HG03060 (cell line): ENCODE measurements at regions not wholly inside any gene's neighbourhood (a gene's known extent, or its start where the extent isn't known, plus 50 kb on each side); places are given as distances from the start of the nearest gene placed in this dataset.

ENCODE experiments used
- ATAC-seq: cut with Tn5 transposase; IDR thresholded peaks from one replicate; pipeline ENCODE4 v1.9.1; 2021; ENCODE audit warnings: low read depth, moderate number of reproducible peaks; ENCODE audit not compliant: unreplicated experiment

DNA sequence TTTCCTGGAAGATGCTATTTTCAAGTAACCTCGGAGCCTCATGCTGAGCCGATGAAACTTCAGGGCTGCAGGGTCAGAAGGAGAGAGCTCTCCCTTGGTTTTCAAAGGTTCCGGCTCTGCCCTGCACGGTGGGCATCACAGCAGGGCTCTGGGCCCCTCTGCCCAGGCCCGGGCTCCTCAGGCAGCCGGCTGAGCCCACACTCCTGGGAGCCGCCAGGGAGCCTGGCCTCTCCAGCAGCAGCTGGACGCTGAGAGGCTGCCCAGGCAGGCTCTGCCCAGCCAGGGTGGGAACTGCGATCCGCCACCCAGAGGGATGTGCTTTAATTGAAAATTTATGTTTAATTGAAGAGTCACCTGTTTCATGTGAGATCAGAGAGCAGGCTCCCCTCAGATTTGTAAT is 97.5 kb upstream of the MGMT start:
- no peak for ATAC-seq

DNA sequence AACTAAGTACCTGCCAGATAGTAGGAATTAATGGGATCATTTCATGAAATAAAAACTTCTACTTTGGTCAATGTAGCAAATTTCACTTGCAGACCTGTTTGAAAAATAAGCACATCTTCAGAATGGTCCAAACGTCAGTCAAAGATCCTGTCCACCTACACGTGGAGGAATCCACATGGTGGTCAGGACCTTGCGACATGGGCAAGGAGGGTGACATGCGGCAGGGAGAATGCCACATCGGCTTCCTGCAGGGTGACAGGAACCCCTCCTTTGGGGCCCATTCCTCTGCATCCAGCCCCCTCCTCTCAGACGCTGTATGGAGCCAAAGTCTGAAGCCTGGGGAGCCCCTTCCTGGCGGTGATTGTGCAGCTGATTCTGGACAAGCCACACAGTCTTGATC is 95.5 kb upstream of the MGMT start:
- ATAC-seq, result no peak

DNA sequence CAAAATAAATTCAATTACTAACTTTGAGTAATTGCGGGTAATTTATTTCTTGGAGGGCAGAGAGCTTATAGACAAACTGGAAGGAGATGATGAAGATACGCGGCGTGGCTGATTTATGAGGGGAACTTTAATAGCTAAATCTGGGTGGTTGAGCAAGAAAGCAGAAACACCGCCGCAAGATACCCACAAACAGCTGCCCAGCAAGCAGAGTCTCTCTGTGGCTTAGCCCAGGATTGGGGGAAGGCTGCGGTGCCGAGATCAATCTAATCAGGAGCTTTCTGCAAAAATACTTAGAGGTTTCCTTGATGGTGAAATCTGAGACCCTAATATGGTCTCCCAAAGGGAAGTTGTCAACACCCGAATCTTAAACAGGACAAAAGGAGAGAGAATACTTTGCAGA is 94.9 kb upstream of the MGMT start:
- no peak for ATAC-seq

GRCh38 chr10:129373231-129373630 is 93.8 kb upstream of the MGMT start:
- no peak for ATAC-seq

GRCh38 chr10:129373718-129374117 is 93.3 kb upstream of the MGMT start:
- no peak for ATAC-seq

DNA sequence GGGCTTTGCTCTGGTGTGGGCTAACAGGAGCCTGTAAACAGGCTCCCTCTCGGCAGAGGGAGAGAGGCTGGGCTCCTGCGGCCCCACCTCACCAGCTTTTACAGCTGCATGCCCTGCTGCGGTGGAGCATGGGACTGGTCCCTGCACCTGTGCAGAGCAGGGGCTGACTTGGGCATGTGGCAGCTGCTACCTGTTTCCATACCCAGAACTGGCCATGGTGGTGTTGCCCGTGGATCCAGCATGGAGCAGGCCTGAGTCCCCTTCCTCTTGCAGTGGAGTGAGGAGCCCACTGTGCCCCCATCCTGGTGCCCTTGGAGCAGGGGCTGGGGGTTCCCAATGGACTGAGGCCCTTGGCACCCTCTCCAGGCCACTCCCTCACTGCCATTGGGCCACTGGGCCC is 91.9 kb upstream of the MGMT start:
- no peak for ATAC-seq

- no peak for ATAC-seq
Measured at GRCh38 chr10:129375912-129376311, 91.1 kb upstream of the MGMT start.

GRCh38 chr10:129380279-129380678 is 86.8 kb upstream of the MGMT start:
- ATAC-seq, result no peak

- ATAC-seq, result no peak
Measured at GRCh38 chr10:129381741-129382140, 85.3 kb upstream of the MGMT start.

DNA sequence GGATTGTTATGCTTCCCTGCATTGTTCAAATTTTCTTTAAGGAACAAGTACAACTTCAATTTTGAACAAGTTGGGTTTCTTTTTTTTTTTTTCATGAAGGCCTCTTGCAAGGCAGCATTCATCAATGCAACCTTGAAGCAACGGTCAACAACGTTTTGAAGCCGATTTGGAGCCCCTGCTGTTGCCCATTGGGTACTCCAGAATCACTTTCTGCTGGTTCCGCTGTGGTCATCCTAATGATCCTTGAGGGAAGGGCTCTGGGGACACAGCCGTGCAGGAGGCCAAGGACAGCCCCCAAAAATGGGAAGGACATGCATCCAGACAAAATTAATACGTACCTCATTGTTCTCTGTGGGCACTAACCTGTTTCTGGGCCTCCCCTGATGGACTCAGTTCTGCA is 84.6 kb upstream of the MGMT start:
- ATAC-seq, result no peak

DNA sequence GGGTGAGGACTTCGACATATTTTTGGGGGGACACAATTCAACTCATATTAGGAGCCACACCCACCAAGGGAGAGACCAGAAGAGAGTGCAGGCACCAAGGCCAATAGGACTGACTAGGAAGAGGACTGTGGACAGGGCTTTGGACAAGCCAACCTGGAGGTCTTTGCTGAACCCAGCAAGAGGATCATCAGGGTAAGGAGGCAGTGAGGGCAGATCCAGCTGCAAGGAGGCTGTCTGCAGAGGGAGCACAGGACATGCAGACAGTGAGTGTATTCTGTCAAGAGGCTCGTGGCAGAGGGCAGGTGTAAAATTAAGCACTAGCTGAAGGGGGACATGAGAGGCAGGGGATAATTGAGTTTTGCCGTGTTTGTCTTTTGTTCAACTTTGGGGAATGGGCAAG is 83.4 kb upstream of the MGMT start:
- ATAC-seq, result no peak

- no peak for ATAC-seq
Measured at GRCh38 chr10:129385600-129385999, 81.4 kb upstream of the MGMT start.

- ATAC-seq, result no peak
Measured at GRCh38 chr10:129386415-129387257, 80.4 kb upstream of the MGMT start.

- ATAC-seq, result no peak
Measured at GRCh38 chr10:129387258-129387525, 79.8 kb upstream of the MGMT start.

GRCh38 chr10:129388435-129388834 is 78.6 kb upstream of the MGMT start:
- no peak for ATAC-seq

- ATAC-seq, result no peak
Measured at GRCh38 chr10:129389194-129389593, 77.8 kb upstream of the MGMT start.

- peak; percentile 61 for ATAC-seq
Measured at GRCh38 chr10:129390147-129390546, 76.9 kb upstream of the MGMT start.

- peak; percentile 21 for ATAC-seq
Measured at GRCh38 chr10:129390726-129391125, 76.3 kb upstream of the MGMT start.

DNA sequence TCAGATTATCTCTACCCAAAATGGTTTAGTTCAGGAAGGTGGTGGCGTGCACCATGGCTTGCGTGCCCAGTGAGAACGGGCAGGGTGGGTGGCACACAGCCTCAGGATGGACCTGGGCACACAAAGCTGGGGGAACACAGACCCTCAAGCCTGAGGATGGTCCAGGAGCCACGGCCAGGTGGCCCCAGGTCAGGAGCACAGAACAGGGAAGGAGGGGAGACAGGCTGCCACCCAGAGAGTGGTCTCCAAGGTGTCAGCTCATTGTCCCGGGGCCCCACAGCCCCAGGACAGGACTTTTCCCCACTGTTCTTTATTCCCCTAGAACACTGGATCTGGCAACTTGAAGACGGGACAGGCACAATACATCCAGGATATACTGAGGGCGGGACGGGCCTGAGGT is 75.6 kb upstream of the MGMT start:
- no peak for ATAC-seq

GRCh38 chr10:129392855-129393254 is 74.2 kb upstream of the MGMT start:
- ATAC-seq, result no peak

DNA sequence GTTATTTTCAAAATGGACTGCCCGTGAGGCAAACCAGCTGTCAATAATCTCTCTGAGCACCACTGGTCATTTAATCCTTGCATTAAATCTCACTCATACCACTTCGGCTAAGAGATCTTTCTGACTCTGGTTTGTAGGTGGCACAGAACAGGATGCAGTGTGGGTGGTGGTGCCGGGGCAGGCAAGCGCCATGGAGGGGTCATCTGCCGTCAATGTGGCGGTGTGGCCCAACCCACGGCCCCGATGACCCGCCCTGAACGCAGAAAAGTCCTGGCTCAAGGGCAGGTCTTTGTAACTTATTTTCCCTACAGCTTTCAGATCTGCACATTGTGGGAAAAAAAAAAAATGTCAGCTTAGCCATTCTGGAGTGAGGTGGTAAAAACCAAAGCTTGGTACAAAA is 73.2 kb upstream of the MGMT start:
- no peak for ATAC-seq

DNA sequence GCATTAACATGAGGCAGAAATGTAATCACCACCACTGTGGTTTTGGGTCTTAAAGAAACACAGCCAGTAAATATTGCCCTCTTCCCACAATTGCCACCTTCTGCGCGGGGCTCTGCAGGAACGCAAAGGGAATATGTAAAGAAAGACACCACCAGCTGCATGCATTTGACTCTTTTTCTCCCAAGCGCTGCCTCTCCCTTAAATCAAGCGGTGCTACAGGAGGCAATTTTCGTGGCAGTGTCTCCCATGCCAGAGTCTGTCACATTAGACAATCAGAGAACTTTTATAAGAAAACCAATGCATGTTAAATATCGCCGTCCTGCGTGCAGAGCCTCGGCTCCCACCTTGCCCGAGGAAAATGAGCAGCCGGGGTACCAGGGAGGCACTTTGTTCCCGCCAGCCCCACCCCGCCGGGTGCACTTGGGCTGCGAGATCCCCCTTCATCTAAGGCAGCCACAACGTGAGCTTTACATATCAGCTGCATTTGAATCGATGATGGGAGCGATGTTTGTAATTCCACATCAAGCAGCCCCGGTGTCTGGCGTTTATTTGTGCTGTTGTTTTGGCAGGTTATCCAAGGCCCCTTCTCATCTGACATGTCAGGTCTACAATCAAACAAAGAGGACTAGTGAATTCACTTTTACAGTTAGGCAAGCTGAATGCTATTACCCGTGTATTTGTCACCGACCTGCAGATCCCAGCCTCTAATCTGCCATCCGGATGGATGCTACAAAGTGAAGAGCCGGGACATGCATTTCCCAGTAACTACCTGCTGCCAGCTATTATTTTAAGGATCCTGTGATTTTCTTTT is 72.3 kb upstream of the MGMT start:
- ATAC-seq, result no peak
